Neural cell (in vitro differentiated cells): ENCODE measurements at regions not wholly inside any gene's neighbourhood (a gene's known extent, or its start where the extent isn't known, plus 50 kb on each side); places are given as distances from the start of the nearest gene placed in this dataset.

Experiments used
- EP300 ChIP-seq: fragments of 450-650 bp; conservative IDR thresholded peaks from 2 replicates; pipeline ENCODE4 v1.6.1; 2014; ENCODE audit warnings: antibody characterized with exemption, mild to moderate bottlenecking, moderate library complexity; ENCODE audit not compliant: poor library complexity, severe bottlenecking
- POLR2AphosphoS5 ChIP-seq: IDR thresholded peaks from 2 replicates; pipeline ENCODE4 v1.6.1; 2012
- TAF1 ChIP-seq: IDR thresholded peaks from 2 replicates; pipeline ENCODE4 v1.6.1; 2012; ENCODE audit warnings: low read depth
- TF ChIP-seq, protein P1 (sequence below): fragments of 450-650 bp; IDR thresholded peaks from 2 replicates; pipeline ENCODE4 v1.5.1; 2014; ENCODE audit warnings: antibody characterized with exemption, mild to moderate bottlenecking, moderate library complexity; ENCODE audit not compliant: poor library complexity, severe bottlenecking
- TF ChIP-seq, protein P2 (sequence below): IDR thresholded peaks from 2 replicates; pipeline ENCODE4 v1.6.1; 2012; ENCODE audit warnings: borderline replicate concordance

DNA sequence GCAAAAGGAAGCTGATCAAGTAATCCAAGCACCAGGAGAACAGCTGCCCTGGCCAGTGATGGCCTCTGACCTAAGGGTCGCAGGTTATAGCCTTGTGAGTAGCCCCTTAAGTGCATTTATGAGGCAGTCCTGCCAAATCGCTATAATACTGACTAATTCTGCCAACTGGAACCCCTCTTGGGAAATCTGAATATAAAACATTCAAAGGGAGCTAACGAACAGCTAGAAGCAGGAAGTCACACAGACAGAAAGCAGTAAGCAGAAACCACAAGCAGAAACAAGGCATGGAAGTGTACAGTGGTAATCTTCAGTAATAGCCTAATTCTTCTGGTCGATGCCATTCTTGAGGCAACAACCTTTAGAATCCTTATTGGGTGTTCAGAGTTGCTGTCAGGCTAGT is 521.3 kb downstream of the METTL4 start:
- TF ChIP-seq, protein P1, sequence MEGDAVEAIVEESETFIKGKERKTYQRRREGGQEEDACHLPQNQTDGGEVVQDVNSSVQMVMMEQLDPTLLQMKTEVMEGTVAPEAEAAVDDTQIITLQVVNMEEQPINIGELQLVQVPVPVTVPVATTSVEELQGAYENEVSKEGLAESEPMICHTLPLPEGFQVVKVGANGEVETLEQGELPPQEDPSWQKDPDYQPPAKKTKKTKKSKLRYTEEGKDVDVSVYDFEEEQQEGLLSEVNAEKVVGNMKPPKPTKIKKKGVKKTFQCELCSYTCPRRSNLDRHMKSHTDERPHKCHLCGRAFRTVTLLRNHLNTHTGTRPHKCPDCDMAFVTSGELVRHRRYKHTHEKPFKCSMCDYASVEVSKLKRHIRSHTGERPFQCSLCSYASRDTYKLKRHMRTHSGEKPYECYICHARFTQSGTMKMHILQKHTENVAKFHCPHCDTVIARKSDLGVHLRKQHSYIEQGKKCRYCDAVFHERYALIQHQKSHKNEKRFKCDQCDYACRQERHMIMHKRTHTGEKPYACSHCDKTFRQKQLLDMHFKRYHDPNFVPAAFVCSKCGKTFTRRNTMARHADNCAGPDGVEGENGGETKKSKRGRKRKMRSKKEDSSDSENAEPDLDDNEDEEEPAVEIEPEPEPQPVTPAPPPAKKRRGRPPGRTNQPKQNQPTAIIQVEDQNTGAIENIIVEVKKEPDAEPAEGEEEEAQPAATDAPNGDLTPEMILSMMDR = no peak
- TF ChIP-seq EP300 (no peak), TAF1 (no peak), POLR2AphosphoS5 (no peak)
- TF ChIP-seq, protein P2, sequence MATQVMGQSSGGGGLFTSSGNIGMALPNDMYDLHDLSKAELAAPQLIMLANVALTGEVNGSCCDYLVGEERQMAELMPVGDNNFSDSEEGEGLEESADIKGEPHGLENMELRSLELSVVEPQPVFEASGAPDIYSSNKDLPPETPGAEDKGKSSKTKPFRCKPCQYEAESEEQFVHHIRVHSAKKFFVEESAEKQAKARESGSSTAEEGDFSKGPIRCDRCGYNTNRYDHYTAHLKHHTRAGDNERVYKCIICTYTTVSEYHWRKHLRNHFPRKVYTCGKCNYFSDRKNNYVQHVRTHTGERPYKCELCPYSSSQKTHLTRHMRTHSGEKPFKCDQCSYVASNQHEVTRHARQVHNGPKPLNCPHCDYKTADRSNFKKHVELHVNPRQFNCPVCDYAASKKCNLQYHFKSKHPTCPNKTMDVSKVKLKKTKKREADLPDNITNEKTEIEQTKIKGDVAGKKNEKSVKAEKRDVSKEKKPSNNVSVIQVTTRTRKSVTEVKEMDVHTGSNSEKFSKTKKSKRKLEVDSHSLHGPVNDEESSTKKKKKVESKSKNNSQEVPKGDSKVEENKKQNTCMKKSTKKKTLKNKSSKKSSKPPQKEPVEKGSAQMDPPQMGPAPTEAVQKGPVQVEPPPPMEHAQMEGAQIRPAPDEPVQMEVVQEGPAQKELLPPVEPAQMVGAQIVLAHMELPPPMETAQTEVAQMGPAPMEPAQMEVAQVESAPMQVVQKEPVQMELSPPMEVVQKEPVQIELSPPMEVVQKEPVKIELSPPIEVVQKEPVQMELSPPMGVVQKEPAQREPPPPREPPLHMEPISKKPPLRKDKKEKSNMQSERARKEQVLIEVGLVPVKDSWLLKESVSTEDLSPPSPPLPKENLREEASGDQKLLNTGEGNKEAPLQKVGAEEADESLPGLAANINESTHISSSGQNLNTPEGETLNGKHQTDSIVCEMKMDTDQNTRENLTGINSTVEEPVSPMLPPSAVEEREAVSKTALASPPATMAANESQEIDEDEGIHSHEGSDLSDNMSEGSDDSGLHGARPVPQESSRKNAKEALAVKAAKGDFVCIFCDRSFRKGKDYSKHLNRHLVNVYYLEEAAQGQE = no peak
